GM21723 (cell line): ENCODE measurements at regions not wholly inside any gene's neighbourhood (a gene's known extent, or its start where the extent isn't known, plus 50 kb on each side); places are given as distances from the start of the nearest gene placed in this dataset.

Experiments
- ATAC-seq: cut with Tn5 transposase; IDR thresholded peaks from one replicate; pipeline ENCODE4 v1.9.1; 2021; ENCODE audit warnings: mild to moderate bottlenecking, moderate library complexity; ENCODE audit not compliant: unreplicated experiment

- ATAC-seq, result no peak
These were observed 131.0 kb upstream of the OSMR start for GRCh38 chr5:38714703-38715355.

- no peak for ATAC-seq
These were observed 130.1 kb upstream of the OSMR start for GRCh38 chr5:38715696-38716095.

GRCh38 chr5:38716516-38716915, 129.3 kb upstream of the OSMR start:
- ATAC-seq, result no peak

- ATAC-seq, result no peak
These were observed 126.9 kb upstream of the OSMR start for GRCh38 chr5:38718771-38719391.

GRCh38 chr5:38719403-38719802, 126.4 kb upstream of the OSMR start:
- ATAC-seq, result no peak

GRCh38 chr5:38719916-38720315, 125.9 kb upstream of the OSMR start:
- ATAC-seq, result no peak

- ATAC-seq, result no peak
These were observed 125.1 kb upstream of the OSMR start for GRCh38 chr5:38720554-38721361.

GRCh38 chr5:38722918-38723317, 122.9 kb upstream of the OSMR start:
- ATAC-seq, result no peak

- ATAC-seq, result no peak
These were observed 122.4 kb upstream of the OSMR start for GRCh38 chr5:38723426-38723825.

GRCh38 chr5:38724301-38725030, 121.3 kb upstream of the OSMR start:
- no peak for ATAC-seq

GRCh38 chr5:38725371-38725865, 120.4 kb upstream of the OSMR start:
- ATAC-seq, result no peak

- no peak for ATAC-seq
These were observed 119.5 kb upstream of the OSMR start for GRCh38 chr5:38726279-38726678.

GRCh38 chr5:38728029-38728428, 117.8 kb upstream of the OSMR start:
- ATAC-seq, result no peak

- no peak for ATAC-seq
These were observed 114.4 kb upstream of the OSMR start for GRCh38 chr5:38731461-38731860.

GRCh38 chr5:38734353-38734752, 111.5 kb upstream of the OSMR start:
- ATAC-seq, result no peak

- no peak for ATAC-seq
These were observed 109.7 kb upstream of the OSMR start for GRCh38 chr5:38736089-38736488.

GRCh38 chr5:38737976-38738375, 107.8 kb upstream of the OSMR start:
- ATAC-seq, result no peak

- no peak for ATAC-seq
These were observed 106.7 kb upstream of the OSMR start for GRCh38 chr5:38739011-38739704.

- ATAC-seq, result no peak
These were observed 106.1 kb upstream of the OSMR start for GRCh38 chr5:38739705-38740045.

- no peak for ATAC-seq
These were observed 103.0 kb upstream of the OSMR start for GRCh38 chr5:38742821-38743220.

- ATAC-seq, result no peak
These were observed 102.2 kb upstream of the OSMR start for GRCh38 chr5:38743562-38743961.
